Esophagus squamous epithelium (tissue), 4 donors: ENCODE measurements at regions not wholly inside any gene's neighbourhood (a gene's known extent, or its start where the extent isn't known, plus 50 kb on each side); places are given as distances from the start of the nearest gene placed in this dataset.

Experiments
- CTCF ChIP-seq, 6 experiments: fragments of 450-650 bp in 4 of 6; fragments of 200-600 bp in 2 of 6; sonication (generic) in 2 of 6; IDR thresholded peaks; one replicate each; pipeline ENCODE4 v1.5.1; 2016 to 2019; ENCODE audit warnings: antibody characterized with exemption in 6 of 6, mild to moderate bottlenecking in 4 of 6, moderate library complexity in 4 of 6
- POLR2A ChIP-seq, 4 donors: fragments of 450-650 bp; IDR thresholded peaks; one replicate each; pipeline ENCODE4 v1.6.1; 2017; ENCODE audit warnings: antibody characterized with exemption in 4 of 4, mild to moderate bottlenecking in 4 of 4, moderate library complexity in 3 of 4

GRCh38 chr18:39862341-39862740 is 2092.7 kb upstream of the PIK3C3 start:
- TF ChIP-seq CTCF (IDR thresholded peaks at IDR 0.05): no peak
- TF ChIP-seq POLR2A (IDR thresholded peaks at IDR 0.05): no peak
